Thymus (tissue), 11 donors: ENCODE measurements at regions not wholly inside any gene's neighbourhood (a gene's known extent, or its start where the extent isn't known, plus 50 kb on each side); places are given as distances from the start of the nearest gene placed in this dataset.

ENCODE experiments used
- DNase-seq, 9 donors: peaks; one replicate each; pipeline ENCODE4 v3.0.0-alpha.2; 2013; ENCODE audit warnings: low spot score in 9 of 9, low read depth in 6 of 9, missing footprints in 1 of 9
- H3K27ac ChIP-seq, 2 donors: one replicate each; pipeline ENCODE4 v1.5.1; 2013; ENCODE audit warnings: control low read depth in 1 of 2, low read depth in 1 of 2, low read length in 1 of 2, mild to moderate bottlenecking in 1 of 2, moderate library complexity in 1 of 2
- H3K27me3 ChIP-seq, 2 donors: one replicate each; pipeline ENCODE4 v1.5.1; 2013; ENCODE audit warnings: low read length in 1 of 2; ENCODE audit not compliant: control insufficient read depth in 2 of 2, insufficient read depth in 1 of 2
- H3K36me3 ChIP-seq, 2 donors: one replicate each; pipeline ENCODE4 v1.5.1; 2013; ENCODE audit warnings: low read length in 1 of 2, mild to moderate bottlenecking in 1 of 2, moderate library complexity in 1 of 2; ENCODE audit not compliant: control insufficient read depth in 2 of 2, insufficient read depth in 2 of 2
- H3K4me1 ChIP-seq, 2 donors: one replicate each; pipeline ENCODE4 v1.5.1; 2013; ENCODE audit warnings: low read length in 2 of 2; ENCODE audit not compliant: control insufficient read depth in 2 of 2, insufficient read depth in 2 of 2
- H3K4me3 ChIP-seq, 2 donors: one replicate each; pipeline ENCODE4 v1.5.1; 2013; ENCODE audit warnings: low read length in 2 of 2, control low read depth in 1 of 2, mild to moderate bottlenecking in 1 of 2
- H3K9me3 ChIP-seq, 2 donors: one replicate each; pipeline ENCODE4 v1.5.1; 2013; ENCODE audit warnings: low read length in 1 of 2, mild to moderate bottlenecking in 1 of 2; ENCODE audit not compliant: control insufficient read depth in 2 of 2, insufficient read depth in 1 of 2
- WGBS: extraction: QIAGEN DNeasy Blood & Tissue Kit; methylation state at CpG from one replicate; pipeline ENCODE4 v1.1.7; 2013; 5-methylcytosine and 5-hydroxymethylcytosine counted together
- donor health status: healthy.

DNA sequence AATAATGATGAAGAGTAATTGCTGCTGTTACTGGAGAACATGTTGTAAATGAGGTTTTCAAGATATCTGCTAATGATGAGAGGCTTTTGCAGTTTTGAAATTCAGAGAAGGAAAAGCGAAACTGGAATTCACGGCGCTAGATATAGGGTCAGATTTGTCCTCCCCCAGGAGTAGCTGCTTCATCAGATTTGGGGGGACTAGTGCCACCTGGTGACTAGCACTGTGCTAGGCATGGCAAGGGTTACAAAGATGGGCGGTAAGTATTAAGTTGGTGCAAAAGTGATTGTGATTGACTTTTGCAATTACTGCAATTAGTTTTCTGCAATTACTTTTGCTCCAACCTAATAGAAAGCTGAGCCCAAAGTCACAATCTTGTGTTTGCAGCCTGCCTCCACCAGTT, 879.9 kb upstream of the TENM4 start:
- no peaks in the 10 kb centered on the region for H3K9me3 ChIP-seq
- H3K4me1 ChIP-seq, result no peaks in the 10 kb centered on the region
- H3K4me3 ChIP-seq, result no peak overlapping the region
- WGBS, result 90% methylated on average over 4 of the region's 4 CpGs
- H3K36me3 ChIP-seq, result no peaks in the 10 kb centered on the region
- H3K27ac ChIP-seq, result no peak overlapping the region
- DNase-seq, result no peak
- no peaks in the 10 kb centered on the region for H3K27me3 ChIP-seq

DNA sequence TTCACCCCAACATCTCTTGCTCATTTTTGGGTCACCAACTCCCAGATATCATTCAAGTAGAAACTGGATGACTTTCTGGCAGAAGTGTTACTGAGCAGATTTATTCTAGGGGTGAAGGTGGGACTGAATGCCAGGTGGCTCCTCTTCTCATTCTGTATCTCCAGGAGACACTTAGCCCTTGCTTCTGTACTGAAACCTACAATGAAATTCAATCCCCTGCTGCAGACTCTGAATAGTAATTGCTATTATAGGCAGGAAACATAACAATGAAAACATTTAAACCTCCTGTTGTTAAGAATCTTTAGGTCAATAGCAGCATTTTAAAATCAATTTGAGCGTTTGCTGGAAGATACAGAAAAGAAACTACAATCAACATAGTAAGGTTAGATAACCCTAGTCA, 879.4 kb upstream of the TENM4 start:
- H3K9me3 ChIP-seq, result no peaks in the 10 kb centered on the region

GRCh38 chr11:80317612-80318011, 876.8 kb upstream of the TENM4 start:
- DNase-seq, result no peak
- no peaks in the 10 kb centered on the region for H3K4me1 ChIP-seq
- H3K9me3 ChIP-seq, result no peaks in the 10 kb centered on the region
- no peaks in the 10 kb centered on the region for H3K36me3 ChIP-seq
- H3K27ac ChIP-seq, result no peak overlapping the region
- H3K4me3 ChIP-seq, result no peak overlapping the region
- H3K27me3 ChIP-seq, result no peaks in the 10 kb centered on the region
- 92% methylated on average over 1 of the region's 1 CpG for WGBS

More for the DNA sequence above, 879.4 kb upstream of the TENM4 start:
- no peak for DNase-seq
- 73% methylated on average over 1 of the region's 1 CpG for WGBS
- no peaks in the 10 kb centered on the region for H3K4me1 ChIP-seq
- no peak overlapping the region for H3K4me3 ChIP-seq
- H3K27me3 ChIP-seq, result no peaks in the 10 kb centered on the region
- no peak overlapping the region for H3K27ac ChIP-seq
- H3K36me3 ChIP-seq, result no peaks in the 10 kb centered on the region

DNA sequence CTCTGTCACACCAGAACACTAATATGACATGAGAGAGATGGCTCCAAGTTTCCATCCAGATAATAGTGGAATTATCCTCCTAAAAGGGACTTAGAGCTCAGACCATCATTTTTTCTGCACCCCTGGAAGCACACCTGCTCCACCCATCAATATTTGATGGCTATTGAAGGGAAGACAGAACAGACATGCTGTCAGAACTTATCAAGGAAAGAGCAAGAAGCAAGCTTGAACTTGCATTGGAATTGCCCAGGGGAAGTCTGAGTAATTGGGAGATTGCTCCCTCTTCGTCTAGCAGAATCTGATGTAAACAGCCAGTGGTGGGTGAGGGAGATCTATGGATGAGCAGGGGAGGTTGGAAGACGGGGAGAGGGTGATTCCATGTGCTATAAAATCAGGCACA, 874.4 kb upstream of the TENM4 start:
- no peak for DNase-seq
- no peaks in the 10 kb centered on the region for H3K27me3 ChIP-seq
- no peak overlapping the region for H3K4me3 ChIP-seq
- no peak overlapping the region for H3K27ac ChIP-seq
- no peaks in the 10 kb centered on the region for H3K9me3 ChIP-seq
- no peaks in the 10 kb centered on the region for H3K36me3 ChIP-seq
- 61% methylated on average over 2 of the region's 2 CpGs for WGBS
- H3K4me1 ChIP-seq, result no peaks in the 10 kb centered on the region

DNA sequence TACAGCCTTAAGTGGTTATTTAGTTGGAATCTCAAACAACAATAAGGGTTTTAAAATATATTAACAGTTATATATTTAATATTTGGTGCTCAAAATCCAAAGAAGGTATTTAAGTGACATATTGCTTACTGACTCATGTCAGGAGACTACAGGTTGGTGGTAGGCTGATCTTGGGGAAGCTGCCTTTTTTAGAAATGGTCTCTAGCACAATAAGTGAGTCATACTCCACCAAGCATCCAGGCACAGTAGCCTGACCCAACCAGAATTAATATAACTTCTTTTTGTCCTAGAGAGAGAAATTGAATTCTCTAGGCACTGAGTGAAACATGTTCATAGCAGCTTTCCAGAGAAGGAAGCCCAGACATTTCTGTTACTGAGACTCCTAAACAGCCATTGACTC, 868.5 kb upstream of the TENM4 start:
- DNase-seq, result no peak
- no peaks in the 10 kb centered on the region for H3K9me3 ChIP-seq
- no peaks in the 10 kb centered on the region for H3K27me3 ChIP-seq
- H3K36me3 ChIP-seq, result no peaks in the 10 kb centered on the region
- no peaks in the 10 kb centered on the region for H3K4me1 ChIP-seq
- no peak overlapping the region for H3K4me3 ChIP-seq
- no peak overlapping the region for H3K27ac ChIP-seq

GRCh38 chr11:80307676-80308075, 866.8 kb upstream of the TENM4 start:
- Histone ChIP-seq H3K4me1 (no peaks in the 10 kb centered on the region), H3K27me3 (no peaks in the 10 kb centered on the region), H3K36me3 (no peaks in the 10 kb centered on the region), H3K4me3 (no peak overlapping the region), H3K9me3 (peaks cover 0 to 4% of the 10 kb centered on the region in 2 donors), H3K27ac (no peak overlapping the region)
- DNase-seq, result no peak
- WGBS, result 97% methylated on average over 2 of the region's 2 CpGs

DNA sequence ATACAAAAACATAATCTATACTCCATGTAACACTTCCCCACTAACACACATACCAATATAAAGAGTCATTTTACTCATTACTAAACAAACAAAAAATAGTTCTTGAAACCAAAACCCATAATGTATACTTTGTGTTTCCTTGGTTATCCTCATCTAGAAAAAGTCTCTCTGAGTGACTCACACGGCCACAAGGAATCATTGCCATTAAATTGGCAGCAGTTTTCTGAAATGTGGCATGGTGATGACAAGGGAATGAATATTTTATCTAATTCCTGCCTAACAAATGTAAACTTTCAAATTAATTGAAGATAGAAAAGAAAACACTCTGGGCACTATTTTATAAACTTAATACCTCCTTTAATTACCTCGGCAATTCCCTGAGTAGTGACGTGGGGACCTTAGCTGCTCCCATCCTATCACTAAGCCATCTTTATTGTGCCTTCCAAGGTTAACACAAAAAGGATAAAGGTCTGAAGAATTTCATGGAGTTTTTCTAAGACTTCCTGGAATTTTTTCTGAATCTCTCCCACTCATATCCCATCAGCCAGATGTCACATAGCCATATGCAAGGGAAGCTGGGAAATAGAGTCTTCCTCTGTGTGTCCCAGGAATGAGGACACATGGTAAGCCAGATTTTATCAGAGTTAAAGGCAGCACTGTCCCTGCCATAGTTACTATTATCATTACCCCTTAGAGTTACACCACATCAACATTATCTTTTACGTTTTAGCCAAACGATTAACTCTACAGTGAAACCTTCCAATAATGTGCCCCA, 857.2 kb upstream of the TENM4 start:
- no peaks in the 10 kb centered on the region for H3K4me1 ChIP-seq
- H3K4me3 ChIP-seq, result no peak overlapping the region
- H3K36me3 ChIP-seq, result no peaks in the 10 kb centered on the region
- no peak for DNase-seq
- H3K9me3 ChIP-seq, result no peaks in the 10 kb centered on the region
- no peak overlapping the region for H3K27ac ChIP-seq
- H3K27me3 ChIP-seq, result no peaks in the 10 kb centered on the region
- 88% methylated on average over 5 of the region's 5 CpGs for WGBS

GRCh38 chr11:80293293-80293692, 852.5 kb upstream of the TENM4 start:
- H3K4me3 ChIP-seq, result no peak overlapping the region
- no peaks in the 10 kb centered on the region for H3K4me1 ChIP-seq
- 95% methylated on average over 2 of the region's 2 CpGs for WGBS
- H3K27ac ChIP-seq, result no peak overlapping the region
- DNase-seq, result no peak
- no peaks in the 10 kb centered on the region for H3K36me3 ChIP-seq
- H3K27me3 ChIP-seq, result no peaks in the 10 kb centered on the region
- H3K9me3 ChIP-seq, result no peaks in the 10 kb centered on the region

DNA sequence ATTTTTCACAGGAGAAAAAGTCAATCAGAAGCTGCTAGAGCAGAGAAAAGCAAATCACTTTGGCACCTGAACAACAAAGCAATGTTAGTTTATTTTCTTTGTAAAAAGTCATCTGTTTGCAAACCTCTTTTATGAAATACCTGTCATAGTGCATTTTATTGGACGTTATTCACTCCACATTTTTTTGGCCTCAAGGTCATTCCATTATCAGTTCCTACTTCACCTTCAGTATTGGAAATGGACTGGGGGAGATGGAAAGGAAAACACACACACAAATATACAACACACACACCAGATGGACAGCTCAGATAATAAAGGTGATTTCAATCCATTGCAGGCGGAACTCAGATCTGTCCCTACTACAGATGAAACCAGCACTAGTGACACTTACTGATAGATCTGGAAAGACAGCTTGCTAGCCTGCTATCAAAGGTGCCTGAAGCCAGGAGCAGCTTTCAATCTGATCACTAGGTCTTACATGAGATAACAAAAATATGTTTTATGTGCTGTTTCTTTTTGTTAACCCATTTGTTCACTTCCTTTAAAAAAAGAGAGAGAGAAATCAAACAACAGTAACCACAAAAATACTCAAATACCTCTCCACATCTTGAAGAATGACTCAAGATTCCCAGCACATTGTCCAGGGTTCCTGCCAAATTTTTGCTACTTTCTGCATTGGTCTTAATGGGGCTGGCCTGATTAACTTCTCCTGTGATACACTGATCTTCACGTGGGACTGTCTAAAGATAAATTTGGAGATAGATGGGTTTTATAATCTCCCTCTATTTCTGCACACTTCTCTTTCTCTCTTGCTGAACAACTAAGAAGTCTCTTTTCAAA, 844.3 kb upstream of the TENM4 start:
- no peak for DNase-seq
- Histone ChIP-seq H3K27me3 (no peaks in the 10 kb centered on the region), H3K27ac (no peak overlapping the region), H3K4me1 (no peaks in the 10 kb centered on the region), H3K36me3 (no peaks in the 10 kb centered on the region), H3K4me3 (no peak overlapping the region), H3K9me3 (no peaks in the 10 kb centered on the region)
- WGBS, result 82% methylated on average over 3 of the region's 3 CpGs
